Fibroblast of the conjunctiva (primary cell): ENCODE measurements at regions not wholly inside any gene's neighbourhood (a gene's known extent, or its start where the extent isn't known, plus 50 kb on each side); places are given as distances from the start of the nearest gene placed in this dataset.

ENCODE experiments used
- DNase-seq: peaks from one replicate; pipeline ENCODE4 v3.0.0-alpha.2; 2010; ENCODE audit warnings: low read depth

DNA sequence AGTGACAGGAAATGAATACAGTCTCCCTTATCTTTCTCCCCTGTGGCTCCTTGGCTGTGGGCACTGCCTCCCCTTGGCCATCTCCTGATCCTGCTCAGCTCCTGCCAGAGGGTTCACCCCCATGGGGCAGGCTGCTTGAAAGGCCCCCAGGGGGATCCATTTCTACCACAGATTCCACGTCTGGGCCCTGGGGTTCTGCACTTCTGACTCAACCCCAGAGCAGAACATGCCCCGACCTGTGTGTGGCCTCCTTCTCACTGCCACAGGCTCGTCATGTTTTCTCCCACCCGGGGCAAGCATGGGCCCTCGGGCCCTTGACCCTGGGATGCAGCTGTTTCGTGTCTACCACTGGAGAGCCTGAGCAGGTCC, 122.2 kb downstream of the ACKR3 start:
- no peak for DNase-seq

- no peak for DNase-seq
These were observed 123.3 kb downstream of the ACKR3 start for GRCh38 chr2:236692937-236693336.

DNA sequence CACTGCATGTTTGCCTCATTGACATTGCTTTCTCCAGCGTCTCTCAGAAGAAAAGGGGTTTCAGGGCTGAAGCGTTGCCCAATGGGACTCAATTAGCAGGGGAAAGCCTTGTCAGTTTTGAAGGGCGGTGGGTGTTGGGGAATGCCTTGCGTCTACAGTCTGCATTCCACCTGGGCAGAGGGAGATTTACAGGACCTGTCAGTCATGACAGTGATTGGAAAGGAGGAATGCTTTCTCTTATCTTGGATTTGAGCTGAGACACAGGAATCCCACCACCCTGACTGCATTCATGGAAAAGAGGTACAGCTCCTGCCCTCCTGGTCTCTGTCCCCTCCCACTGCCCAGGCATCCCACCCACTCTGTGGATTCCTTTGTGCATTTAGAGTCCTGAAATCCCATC, 123.9 kb downstream of the ACKR3 start:
- no peak for DNase-seq

GRCh38 chr2:236694146-236694888, 124.7 kb downstream of the ACKR3 start:
- no peak for DNase-seq

- no peak for DNase-seq
These were observed 127.2 kb downstream of the ACKR3 start for GRCh38 chr2:236696834-236697233.

DNA sequence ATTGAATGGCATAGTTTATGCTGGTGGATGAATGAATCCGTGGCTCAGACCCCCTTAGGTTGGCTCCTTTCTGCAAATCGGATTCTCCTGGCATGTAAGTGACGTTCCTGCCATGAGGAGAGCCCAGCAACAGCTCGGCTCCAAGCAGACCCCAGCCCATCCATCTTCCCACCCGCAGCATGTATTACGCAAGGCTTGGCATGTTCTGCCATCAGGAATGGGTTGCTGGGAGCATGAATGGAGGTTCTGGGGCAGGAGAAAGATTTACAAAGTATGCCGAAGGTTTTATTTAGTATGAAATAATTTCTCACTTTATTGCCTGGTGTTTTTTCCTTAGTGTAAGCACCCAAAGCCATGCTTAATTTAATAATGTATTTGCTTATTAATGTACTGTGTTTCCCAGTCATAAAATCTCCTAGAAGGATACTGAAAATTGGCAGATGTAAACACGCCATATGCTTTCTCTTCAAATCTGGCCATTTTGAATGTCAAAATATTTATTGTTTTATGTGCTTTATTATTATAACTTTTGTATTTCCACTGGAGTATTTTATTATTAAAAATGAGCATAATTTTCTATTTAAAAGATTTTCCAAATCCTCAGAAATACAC, 128.5 kb downstream of the ACKR3 start:
- no peak for DNase-seq

DNA sequence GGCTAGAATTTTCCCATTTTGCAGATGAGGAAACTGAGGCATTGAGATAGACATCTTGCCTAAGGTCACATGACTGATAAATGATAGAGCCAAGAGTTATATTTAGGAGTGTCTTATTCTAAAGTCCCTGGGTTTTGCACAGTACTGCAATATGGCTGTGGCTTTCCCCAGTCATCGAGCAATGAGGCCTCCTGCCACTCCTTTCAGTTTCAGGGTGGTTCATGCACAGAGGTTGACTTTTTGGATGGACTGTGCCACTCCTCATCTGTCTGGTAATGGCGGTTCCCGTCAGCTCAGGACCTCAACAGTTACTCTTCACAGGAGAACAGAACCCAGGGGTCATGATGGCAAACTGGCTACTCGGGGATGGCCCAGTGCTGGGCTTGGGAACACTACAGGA, 131.1 kb downstream of the ACKR3 start:
- no peak for DNase-seq

GRCh38 chr2:236702657-236703372, 133.2 kb downstream of the ACKR3 start:
- DNase-seq = no peak

- no peak for DNase-seq
These were observed 133.7 kb downstream of the ACKR3 start for GRCh38 chr2:236703373-236703709.

GRCh38 chr2:236703906-236704305, 134.3 kb downstream of the ACKR3 start:
- DNase-seq = no peak

DNA sequence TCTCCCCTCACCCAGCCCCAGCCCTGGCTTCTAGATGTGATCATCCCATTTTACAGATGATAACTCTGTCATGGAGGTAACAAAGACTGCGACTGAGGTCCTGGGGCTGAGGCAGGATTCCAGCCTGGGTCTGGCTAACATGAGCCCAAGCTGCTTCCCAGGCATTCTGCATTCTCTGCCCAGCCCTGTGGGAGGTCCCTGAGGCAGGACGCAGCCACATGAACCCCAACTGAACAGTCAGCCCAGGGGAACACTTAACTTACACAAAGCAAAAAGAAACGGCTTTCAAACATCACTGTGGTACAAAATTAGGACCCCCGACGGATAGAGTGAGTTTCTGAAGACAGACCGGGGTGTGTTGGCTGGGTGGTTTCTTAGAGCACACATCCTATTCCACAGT, 135.3 kb downstream of the ACKR3 start:
- DNase-seq = no peak

- no peak for DNase-seq
These were observed 135.9 kb downstream of the ACKR3 start for GRCh38 chr2:236705295-236706105.

- no peak for DNase-seq
These were observed 136.7 kb downstream of the ACKR3 start for GRCh38 chr2:236706288-236706687.

- DNase-seq = no peak
These were observed 137.2 kb downstream of the ACKR3 start for GRCh38 chr2:236706803-236707202.

- DNase-seq = peak; percentile 49
These were observed 141.8 kb downstream of the ACKR3 start for GRCh38 chr2:236711440-236711839.

GRCh38 chr2:236712304-236712703, 142.7 kb downstream of the ACKR3 start:
- DNase-seq = no peak

- no peak for DNase-seq
These were observed 143.5 kb downstream of the ACKR3 start for GRCh38 chr2:236712961-236713673.

GRCh38 chr2:236714080-236714479, 144.5 kb downstream of the ACKR3 start:
- no peak for DNase-seq

DNA sequence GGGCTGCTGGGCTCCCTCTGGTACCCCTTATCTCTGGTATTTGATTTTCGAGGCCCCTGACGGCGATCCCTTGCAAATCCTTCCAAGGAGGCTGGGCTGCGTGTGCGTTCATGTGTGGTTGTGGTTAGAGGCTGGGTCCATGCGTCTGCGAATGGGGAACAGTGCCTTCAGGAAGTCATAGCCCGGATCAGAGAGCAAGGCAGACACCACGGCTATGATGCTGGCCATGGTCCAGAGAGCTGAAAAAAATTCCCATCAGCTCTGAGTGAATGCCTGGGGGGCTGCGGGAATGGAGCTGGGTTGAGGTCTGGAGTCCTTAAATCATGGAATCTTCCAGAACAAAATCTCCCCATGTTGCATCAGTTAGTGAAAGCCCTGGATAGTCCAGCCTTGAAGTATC, 145.5 kb downstream of the ACKR3 start:
- no peak for DNase-seq

DNA sequence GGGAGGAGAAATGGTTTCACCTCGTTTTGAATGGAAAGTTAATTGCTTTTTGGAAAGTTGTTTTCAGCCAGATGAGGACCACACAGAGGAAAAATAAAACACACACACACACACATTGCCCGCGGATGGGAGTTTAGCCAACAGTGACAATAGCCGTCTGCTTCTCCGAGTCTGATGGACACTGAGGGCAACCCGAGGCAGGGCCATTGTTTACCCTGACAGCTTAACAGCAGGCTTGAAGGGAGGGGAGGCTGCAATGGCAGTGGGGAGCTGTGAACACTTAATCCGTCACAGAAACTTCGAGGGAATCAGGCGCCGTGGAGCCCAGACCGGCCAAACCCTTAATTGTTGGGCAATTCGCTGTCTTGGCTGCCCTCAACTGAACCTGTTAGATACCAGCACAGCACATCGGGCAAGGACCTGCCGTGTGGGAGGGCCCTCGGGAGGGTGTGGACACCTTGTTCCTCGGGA, 145.9 kb downstream of the ACKR3 start:
- no peak for DNase-seq

DNA sequence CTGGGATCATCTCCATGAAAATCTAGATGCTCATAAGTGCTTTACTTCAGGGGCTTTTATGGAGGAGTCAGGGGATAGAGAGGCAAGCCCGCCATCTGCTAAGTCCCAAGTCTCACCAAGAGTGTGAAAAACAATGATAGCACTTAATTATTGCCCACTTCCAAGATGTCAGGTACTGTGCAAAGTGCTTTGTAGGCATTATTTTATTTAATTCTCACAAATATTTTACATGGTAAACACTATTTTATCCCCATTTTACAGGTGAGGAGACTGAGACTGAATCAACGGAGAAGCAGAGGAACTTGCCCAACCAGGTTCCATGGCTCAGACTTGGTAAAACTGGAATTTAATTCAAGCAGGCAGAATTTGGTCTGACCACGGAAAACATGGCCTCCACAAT, 147.5 kb downstream of the ACKR3 start:
- DNase-seq = no peak

DNA sequence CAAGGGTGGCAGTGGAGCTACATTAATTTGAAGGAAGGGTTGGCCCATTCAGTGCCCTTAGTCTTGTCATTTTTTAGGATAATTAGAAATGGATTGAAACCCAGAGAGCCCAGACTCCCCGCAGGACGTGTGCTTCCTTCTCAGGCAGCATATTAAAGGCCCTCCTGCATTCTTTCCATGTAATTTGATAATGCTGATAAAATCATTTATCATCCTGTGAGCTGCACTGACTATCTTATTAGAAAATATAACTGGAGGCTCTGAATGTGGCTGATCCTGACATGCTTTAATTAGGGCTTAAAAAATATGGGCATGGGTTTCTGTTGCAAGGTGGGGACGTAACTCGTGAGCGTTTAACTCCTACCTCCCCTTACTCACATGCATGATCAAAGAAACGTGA, 148.1 kb downstream of the ACKR3 start:
- no peak for DNase-seq
